Kidney (tissue), 13 donors: ENCODE measurements at regions not wholly inside any gene's neighbourhood (a gene's known extent, or its start where the extent isn't known, plus 50 kb on each side); places are given as distances from the start of the nearest gene placed in this dataset.

Source experiments
- DNase-seq, 5 donors: peaks; one replicate each; pipeline ENCODE4 v3.0.0-alpha.2; 2013 to 2020
- FAIRE-seq: peaks from 2 replicates; lab custom pipeline; 2012; peaks lifted over from hg19 to GRCh38; lab: Jason Lieb, UNC
- H3K27ac ChIP-seq, 2 donors: one replicate each; pipeline ENCODE4 v1.7.0; 2013; ENCODE audit warnings: low read depth in 2 of 2, low read length in 2 of 2, inconsistent platforms in 1 of 2
- H3K27me3 ChIP-seq: one replicate; pipeline ENCODE4 v1.7.1; 2013; ENCODE audit warnings: low read length, inconsistent platforms; ENCODE audit not compliant: control insufficient read depth, insufficient read depth
- H3K36me3 ChIP-seq, 3 donors: one replicate each; pipeline versions ENCODE4 v1.7.0 to v1.7.1; 2013; ENCODE audit warnings: low read length in 3 of 3, control low read depth in 1 of 3, inconsistent platforms in 1 of 3; ENCODE audit not compliant: insufficient read depth in 3 of 3, control insufficient read depth in 2 of 3
- H3K4me1 ChIP-seq, 3 donors: one replicate each; pipeline versions ENCODE4 v1.7.0 to v1.7.1; 2013; ENCODE audit warnings: low read length in 3 of 3, inconsistent platforms in 1 of 3, low read depth in 1 of 3; ENCODE audit not compliant: control insufficient read depth in 2 of 3, insufficient read depth in 2 of 3
- H3K4me3 ChIP-seq, 3 donors: one replicate each; pipeline versions ENCODE4 v1.7.0 to v1.8.1; 2013; ENCODE audit warnings: low read length in 3 of 3, control low read depth in 1 of 3, inconsistent platforms in 1 of 3
- H3K9ac ChIP-seq, 3 donors: one replicate each; pipeline versions ENCODE4 v1.7.0 to v1.7.1; 2013; ENCODE audit warnings: low read length in 3 of 3, control low read depth in 1 of 3, inconsistent platforms in 1 of 3
- H3K9me3 ChIP-seq, 3 donors: one replicate each; pipeline versions ENCODE4 v1.7.0 to v1.7.1; 2013; ENCODE audit warnings: low read length in 3 of 3, control low read depth in 1 of 3, inconsistent platforms in 1 of 3; ENCODE audit not compliant: control insufficient read depth in 2 of 3, insufficient read depth in 1 of 3
- CTCF ChIP-seq: IDR thresholded peaks from 3 replicates; pipeline ENCODE4 v1.5.1; 2012; ENCODE audit warnings: mild to moderate bottlenecking, moderate library complexity, borderline replicate concordance; ENCODE audit not compliant: insufficient read depth; ENCODE audit errors: extremely low read depth
- intact Hi-C: fragments of 100-400 bp; cut with DNase I; formaldehyde crosslinking; loops from one replicate; pipeline ENCODE4 v1.11.1; 2022
- donor health status: control.
- donor health status: control.
- donor health status: control.
- donor health status: control.
- donor health status: control.
- donor health status: DM: yes; HTN: yes; CAD: no.
- donor health status: Normal renal cell carcinoma (clear cell type).

GRCh38 chr2:3071685-3072263 lies 305.8 kb downstream of the EIPR1 start:
- Histone ChIP-seq H3K9me3 (no peaks in the 10 kb centered on the region), H3K27ac (no peak overlapping the region), H3K27me3 (no peaks in the 10 kb centered on the region), H3K4me1 (no peaks in the 10 kb centered on the region), H3K9ac (no peak overlapping the region), H3K36me3 (no peaks in the 10 kb centered on the region), H3K4me3 (no peak overlapping the region)
- no peak for FAIRE-seq
- intact Hi-C loops, result no loop called here
- no peak for DNase-seq
- no peak for TF ChIP-seq CTCF

- Histone ChIP-seq H3K4me1 (no peaks in the 10 kb centered on the region), H3K9me3 (no peaks in the 10 kb centered on the region), H3K36me3 (no peaks in the 10 kb centered on the region), H3K4me3 (no peak overlapping the region), H3K27me3 (no peaks in the 10 kb centered on the region), H3K9ac (no peak overlapping the region), H3K27ac (no peak overlapping the region)
- intact Hi-C loops, result no loop called here
- no peak for DNase-seq
- no peak for FAIRE-seq
- TF ChIP-seq CTCF, result no peak
Measured at GRCh38 chr2:3066831-3067230, 310.8 kb downstream of the EIPR1 start.

GRCh38 chr2:3065928-3066327 lies 311.7 kb downstream of the EIPR1 start:
- no peaks in the 10 kb centered on the region for H3K4me1 ChIP-seq
- no peaks in the 10 kb centered on the region for H3K27me3 ChIP-seq
- no peak for TF ChIP-seq CTCF
- no peak for FAIRE-seq
- no peak for DNase-seq
- no peak overlapping the region for H3K4me3 ChIP-seq
- no peak overlapping the region for H3K27ac ChIP-seq
- no peaks in the 10 kb centered on the region for H3K9me3 ChIP-seq
- H3K36me3 ChIP-seq, result no peaks in the 10 kb centered on the region
- no peak overlapping the region for H3K9ac ChIP-seq
- intact Hi-C loops, result no loop called here
